ENCODE measurements at regions not wholly inside any gene's neighbourhood (a gene's known extent, or its start where the extent isn't known, plus 50 kb on each side); places are given as distances from the start of the nearest gene placed in this dataset.

DNA sequence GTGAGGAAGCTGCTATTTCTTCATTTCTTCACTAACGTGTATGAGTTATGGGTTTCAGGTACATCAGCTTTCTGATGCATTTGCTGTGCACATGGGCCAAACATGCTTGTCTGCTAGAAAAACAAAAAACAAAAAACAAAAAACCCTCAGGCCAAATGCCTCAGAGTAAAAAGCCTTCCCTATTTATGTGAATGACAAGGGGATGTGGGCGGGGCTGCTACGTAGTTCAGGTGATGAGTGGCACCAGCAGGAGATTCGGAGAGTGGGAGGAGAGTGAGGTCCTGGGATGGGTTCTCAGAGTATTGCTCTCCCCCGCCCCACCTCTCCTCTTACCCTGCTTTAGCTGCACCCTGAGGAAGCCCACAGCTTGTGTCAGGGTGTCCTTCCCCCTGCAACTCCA is 596.8 kb upstream of the JAG1 start:
- no peaks in the 10 kb centered on the region for H3K36me3 ChIP-seq (ENCODE audit: low read depth)

GRCh38 chr20:11271319-11271718 is 597.5 kb upstream of the JAG1 start:
- Histone ChIP-seq H3K27ac (ENCODE audit: poor library complexity, severe bottlenecking) (no peak overlapping the region), H3K4me1 (ENCODE audit: insufficient read depth, poor library complexity, severe bottlenecking) (peaks cover 21% of the 10 kb centered on the region), H3K27me3 (ENCODE audit: insufficient read depth, poor library complexity, severe bottlenecking) (no peaks in the 10 kb centered on the region), H3K9me3 (ENCODE audit: severe bottlenecking) (no peaks in the 10 kb centered on the region), H3K36me3 (ENCODE audit: low read depth) (no peaks in the 10 kb centered on the region), H3K4me3 (ENCODE audit: severe bottlenecking) (no peak overlapping the region)
- no peak for ATAC-seq (ENCODE audit: low read depth)
- no peak for DNase-seq (ENCODE audit: low spot score)
- TF ChIP-seq, protein P1, sequence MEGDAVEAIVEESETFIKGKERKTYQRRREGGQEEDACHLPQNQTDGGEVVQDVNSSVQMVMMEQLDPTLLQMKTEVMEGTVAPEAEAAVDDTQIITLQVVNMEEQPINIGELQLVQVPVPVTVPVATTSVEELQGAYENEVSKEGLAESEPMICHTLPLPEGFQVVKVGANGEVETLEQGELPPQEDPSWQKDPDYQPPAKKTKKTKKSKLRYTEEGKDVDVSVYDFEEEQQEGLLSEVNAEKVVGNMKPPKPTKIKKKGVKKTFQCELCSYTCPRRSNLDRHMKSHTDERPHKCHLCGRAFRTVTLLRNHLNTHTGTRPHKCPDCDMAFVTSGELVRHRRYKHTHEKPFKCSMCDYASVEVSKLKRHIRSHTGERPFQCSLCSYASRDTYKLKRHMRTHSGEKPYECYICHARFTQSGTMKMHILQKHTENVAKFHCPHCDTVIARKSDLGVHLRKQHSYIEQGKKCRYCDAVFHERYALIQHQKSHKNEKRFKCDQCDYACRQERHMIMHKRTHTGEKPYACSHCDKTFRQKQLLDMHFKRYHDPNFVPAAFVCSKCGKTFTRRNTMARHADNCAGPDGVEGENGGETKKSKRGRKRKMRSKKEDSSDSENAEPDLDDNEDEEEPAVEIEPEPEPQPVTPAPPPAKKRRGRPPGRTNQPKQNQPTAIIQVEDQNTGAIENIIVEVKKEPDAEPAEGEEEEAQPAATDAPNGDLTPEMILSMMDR (IDR thresholded peaks at IDR 0.05; ENCODE audit: poor library complexity, severe bottlenecking): peak; percentile 30

More for the DNA sequence above, 596.8 kb upstream of the JAG1 start:
- no peaks in the 10 kb centered on the region for H3K9me3 ChIP-seq (ENCODE audit: severe bottlenecking)
- ATAC-seq (ENCODE audit: low read depth) (no peak), DNase-seq (ENCODE audit: low spot score) (peak; percentile 59)
- no peaks in the 10 kb centered on the region for H3K27me3 ChIP-seq (ENCODE audit: insufficient read depth, poor library complexity, severe bottlenecking)
- no peak overlapping the region for H3K27ac ChIP-seq (ENCODE audit: poor library complexity, severe bottlenecking)
- no peak overlapping the region for H3K4me3 ChIP-seq (ENCODE audit: severe bottlenecking)
- H3K4me1 ChIP-seq (ENCODE audit: insufficient read depth, poor library complexity, severe bottlenecking): peaks cover 25% of the 10 kb centered on the region
- TF ChIP-seq, protein P1 (IDR thresholded peaks at IDR 0.05; ENCODE audit: poor library complexity, severe bottlenecking): no peak

DNA sequence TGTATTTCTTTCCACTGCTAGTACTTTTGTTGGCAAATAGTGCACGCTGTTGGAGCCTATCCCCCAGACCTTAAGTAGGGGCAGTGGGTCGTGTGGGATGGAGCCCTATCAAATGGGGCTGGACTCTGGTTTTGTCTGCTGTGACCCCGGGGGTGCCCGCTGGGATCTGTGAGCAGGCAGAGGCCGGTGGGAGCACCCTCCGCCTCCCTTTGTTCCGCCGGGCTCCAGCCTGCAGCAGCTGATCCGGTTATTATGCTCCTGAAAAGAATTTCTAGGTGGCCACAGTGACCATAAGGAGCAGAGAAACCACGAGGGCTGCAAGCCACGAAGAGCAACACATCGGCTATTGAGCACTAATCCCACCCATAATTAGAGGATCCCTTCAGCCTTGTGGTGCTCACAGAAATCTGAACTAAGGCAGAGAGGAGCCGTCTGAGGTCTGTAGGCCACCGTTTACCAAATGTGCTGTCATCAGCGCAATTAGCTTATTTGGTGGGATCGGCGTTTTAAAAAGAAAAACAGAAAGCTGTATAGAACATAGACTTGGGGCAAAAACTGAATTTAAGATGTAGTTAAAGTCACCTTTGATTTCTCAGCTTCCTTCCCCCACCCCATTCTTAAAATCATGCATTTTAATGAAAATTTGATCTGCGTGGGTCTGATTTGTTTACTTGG is 598.3 kb upstream of the JAG1 start:
- ATAC-seq (ENCODE audit: low read depth): no peak
- TF ChIP-seq, protein P1 (IDR thresholded peaks at IDR 0.05; ENCODE audit: poor library complexity, severe bottlenecking): no peak
- H3K4me1 ChIP-seq (ENCODE audit: insufficient read depth, poor library complexity, severe bottlenecking): peaks cover 13% of the 10 kb centered on the region
- no peak overlapping the region for H3K4me3 ChIP-seq (ENCODE audit: severe bottlenecking)
- no peaks in the 10 kb centered on the region for H3K27me3 ChIP-seq (ENCODE audit: insufficient read depth, poor library complexity, severe bottlenecking)
- H3K27ac ChIP-seq (ENCODE audit: poor library complexity, severe bottlenecking): no peak overlapping the region
- H3K36me3 ChIP-seq (ENCODE audit: low read depth): no peaks in the 10 kb centered on the region
- DNase-seq (ENCODE audit: low spot score): no peak
- no peaks in the 10 kb centered on the region for H3K9me3 ChIP-seq (ENCODE audit: severe bottlenecking)

DNA sequence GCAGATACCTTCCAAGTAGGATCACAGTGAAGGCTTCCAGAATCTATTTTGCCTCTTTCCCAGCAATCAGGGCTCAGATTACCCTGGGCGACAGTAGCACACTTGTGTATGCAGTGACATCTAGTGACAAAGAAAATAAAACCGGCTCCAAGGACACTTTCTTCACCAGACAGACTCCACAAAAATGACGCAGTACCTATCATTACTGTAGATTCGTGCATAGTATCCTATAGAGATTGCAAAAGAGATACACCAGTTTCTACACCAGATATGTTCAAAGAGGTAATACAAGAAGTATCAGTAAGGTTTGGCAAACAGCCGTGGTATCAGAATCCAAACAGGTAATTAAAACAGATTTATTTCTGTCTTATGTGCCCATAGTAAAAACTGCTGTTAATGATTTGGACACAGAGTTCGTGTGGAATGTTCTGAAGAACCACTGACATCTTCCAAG is 600.4 kb upstream of the JAG1 start:
- no peak overlapping the region for H3K27ac ChIP-seq (ENCODE audit: poor library complexity, severe bottlenecking)

More for the DNA sequence above, 600.4 kb upstream of the JAG1 start:
- Histone ChIP-seq H3K36me3 (ENCODE audit: low read depth) (no peaks in the 10 kb centered on the region), H3K27me3 (ENCODE audit: insufficient read depth, poor library complexity, severe bottlenecking) (no peaks in the 10 kb centered on the region), H3K4me3 (ENCODE audit: severe bottlenecking) (no peak overlapping the region), H3K4me1 (ENCODE audit: insufficient read depth, poor library complexity, severe bottlenecking) (peaks cover 5% of the 10 kb centered on the region), H3K9me3 (ENCODE audit: severe bottlenecking) (no peaks in the 10 kb centered on the region)
- DNase-seq (ENCODE audit: low spot score): no peak
- TF ChIP-seq, protein P1 (IDR thresholded peaks at IDR 0.05; ENCODE audit: poor library complexity, severe bottlenecking): peak; percentile 97
- ATAC-seq (ENCODE audit: low read depth): peak; percentile 90

All from RWPE2 (cell line).